ENCODE measurements at regions not wholly inside any gene's neighbourhood (a gene's known extent, or its start where the extent isn't known, plus 50 kb on each side); places are given as distances from the start of the nearest gene placed in this dataset.
"Not testable (repeated sequence)": the region's sequence is repeated elsewhere in the genome, so short reads cannot be mapped to it uniquely, and the experiment has no call there.

- Histone ChIP-seq H3K27ac (ENCODE audit: insufficient read depth, low read length, poor library complexity, severe bottlenecking) (no peak overlapping the region), H3K36me3 (ENCODE audit: control insufficient read depth, insufficient read depth, low read length) (no peaks in the 10 kb centered on the region), H3K27me3 (ENCODE audit: control insufficient read depth, insufficient read depth, low read length) (peaks cover 15% of the 10 kb centered on the region), H3K9me3 (ENCODE audit: control insufficient read depth in 2 of 2, low read length in 2 of 2) (no peaks in the 10 kb centered on the region), H3K4me3 (ENCODE audit: low read depth, low read length) (no peak overlapping the region), H3K4me1 (ENCODE audit: control insufficient read depth, insufficient read depth, low read length, poor library complexity, severe bottlenecking) (no peaks in the 10 kb centered on the region)
- Mint-ChIP-seq H3K36me3 (no peaks in the 10 kb centered on the region), H3K4me1 (no peaks in the 10 kb centered on the region), H3K9me3 (peaks cover 0 to 4% (median 1%) of the 10 kb centered on the region in 7 donors), H3K27ac (no peak overlapping the region), H3K27me3 (peaks cover 43% of the 10 kb centered on the region), H3K4me3 (no peak overlapping the region)
- no peak for DNase-seq
- no peak for ATAC-seq (ENCODE audit: low read depth in 2 of 2)
Measured at GRCh38 chr6:16999491-17000436, 102.1 kb upstream of the STMND1 start.

GRCh38 chr6:16998461-16998860 is 103.4 kb upstream of the STMND1 start:
- H3K27ac Mint-ChIP-seq: no peak overlapping the region
- H3K4me3 Mint-ChIP-seq: no peak overlapping the region
- Histone ChIP-seq H3K4me3 (ENCODE audit: low read depth, low read length) (no peak overlapping the region), H3K27me3 (ENCODE audit: control insufficient read depth, insufficient read depth, low read length) (peaks cover 11% of the 10 kb centered on the region), H3K4me1 (ENCODE audit: control insufficient read depth, insufficient read depth, low read length, poor library complexity, severe bottlenecking) (no peaks in the 10 kb centered on the region), H3K27ac (ENCODE audit: insufficient read depth, low read length, poor library complexity, severe bottlenecking) (no peak overlapping the region), H3K36me3 (ENCODE audit: control insufficient read depth, insufficient read depth, low read length) (no peaks in the 10 kb centered on the region), H3K9me3 (ENCODE audit: control insufficient read depth in 2 of 2, low read length in 2 of 2) (no peaks in the 10 kb centered on the region)
- no peaks in the 10 kb centered on the region for H3K4me1 Mint-ChIP-seq
- peaks cover 0 to 4% (median 1%) of the 10 kb centered on the region in 7 donors for H3K9me3 Mint-ChIP-seq
- no peak for DNase-seq
- no peaks in the 10 kb centered on the region for H3K36me3 Mint-ChIP-seq
- ATAC-seq (ENCODE audit: low read depth in 2 of 2): no peak
- H3K27me3 Mint-ChIP-seq: peaks cover 40% of the 10 kb centered on the region

- Mint-ChIP-seq H3K27me3 (peaks cover 26% of the 10 kb centered on the region), H3K27ac (peak overlapping the region in 1 of 3 donors; percentile 0)
Measured at GRCh38 chr6:16995511-16996250, 106.2 kb upstream of the STMND1 start.

GRCh38 chr6:16993396-16993795 is 108.5 kb upstream of the STMND1 start:
- H3K4me1 ChIP-seq (ENCODE audit: control insufficient read depth, insufficient read depth, low read length, poor library complexity, severe bottlenecking): no peaks in the 10 kb centered on the region
- Mint-ChIP-seq H3K4me1 (no peaks in the 10 kb centered on the region), H3K9me3 (peaks cover 0 to 10% (median 3%) of the 10 kb centered on the region in 7 donors), H3K36me3 (no peaks in the 10 kb centered on the region), H3K27ac (no peak overlapping the region), H3K4me3 (no peak overlapping the region), H3K27me3 (peaks cover 24% of the 10 kb centered on the region)
- no peak overlapping the region for H3K27ac ChIP-seq (ENCODE audit: insufficient read depth, low read length, poor library complexity, severe bottlenecking)
- no peak for ATAC-seq (ENCODE audit: low read depth in 2 of 2)
- peaks cover 6% of the 10 kb centered on the region for H3K27me3 ChIP-seq (ENCODE audit: control insufficient read depth, insufficient read depth, low read length)
- H3K36me3 ChIP-seq (ENCODE audit: control insufficient read depth, insufficient read depth, low read length): no peaks in the 10 kb centered on the region
- H3K4me3 ChIP-seq (ENCODE audit: low read depth, low read length): no peak overlapping the region
- H3K9me3 ChIP-seq (ENCODE audit: control insufficient read depth in 2 of 2, low read length in 2 of 2): peaks cover 3 to 6% of the 10 kb centered on the region in 2 experiments
- DNase-seq: no peak

More at GRCh38 chr6:16995511-16996250, 106.2 kb upstream of the STMND1 start:
- no peaks in the 10 kb centered on the region for H3K4me1 ChIP-seq (ENCODE audit: control insufficient read depth, insufficient read depth, low read length, poor library complexity, severe bottlenecking)
- Mint-ChIP-seq H3K9me3 (peaks cover 0 to 5% (median 2%) of the 10 kb centered on the region in 7 donors), H3K36me3 (no peaks in the 10 kb centered on the region), H3K4me3 (no peak overlapping the region), H3K4me1 (no peaks in the 10 kb centered on the region)
- no peak for ATAC-seq (ENCODE audit: low read depth in 2 of 2)
- H3K9me3 ChIP-seq (ENCODE audit: control insufficient read depth in 2 of 2, low read length in 2 of 2): no peaks in the 10 kb centered on the region
- H3K27ac ChIP-seq (ENCODE audit: insufficient read depth, low read length, poor library complexity, severe bottlenecking): no peak overlapping the region
- peaks cover 6% of the 10 kb centered on the region for H3K27me3 ChIP-seq (ENCODE audit: control insufficient read depth, insufficient read depth, low read length)
- DNase-seq: no peak
- no peaks in the 10 kb centered on the region for H3K36me3 ChIP-seq (ENCODE audit: control insufficient read depth, insufficient read depth, low read length)
- no peak overlapping the region for H3K4me3 ChIP-seq (ENCODE audit: low read depth, low read length)

GRCh38 chr6:16991981-16992629 is 109.7 kb upstream of the STMND1 start:
- H3K4me1 ChIP-seq (ENCODE audit: control insufficient read depth, insufficient read depth, low read length, poor library complexity, severe bottlenecking): no peaks in the 10 kb centered on the region
- peaks cover 0 to 15% (median 3%) of the 10 kb centered on the region in 7 donors for H3K9me3 Mint-ChIP-seq
- H3K27me3 ChIP-seq (ENCODE audit: control insufficient read depth, insufficient read depth, low read length): peaks cover 6% of the 10 kb centered on the region
- H3K27me3 Mint-ChIP-seq: peaks cover 25% of the 10 kb centered on the region
- ATAC-seq (ENCODE audit: low read depth in 2 of 2): no peak
- no peak overlapping the region for H3K4me3 ChIP-seq (ENCODE audit: low read depth, low read length)
- H3K27ac Mint-ChIP-seq: no peak overlapping the region
- no peaks in the 10 kb centered on the region for H3K36me3 ChIP-seq (ENCODE audit: control insufficient read depth, insufficient read depth, low read length)
- peaks cover 3 to 7% of the 10 kb centered on the region in 2 experiments for H3K9me3 ChIP-seq (ENCODE audit: control insufficient read depth in 2 of 2, low read length in 2 of 2)
- H3K4me1 Mint-ChIP-seq: no peaks in the 10 kb centered on the region
- no peaks in the 10 kb centered on the region for H3K36me3 Mint-ChIP-seq
- H3K4me3 Mint-ChIP-seq: no peak overlapping the region
- no peak for DNase-seq
- H3K27ac ChIP-seq (ENCODE audit: insufficient read depth, low read length, poor library complexity, severe bottlenecking): no peak overlapping the region

GRCh38 chr6:16989976-16990375 is 111.9 kb upstream of the STMND1 start:
- not testable (repeated sequence) for H3K4me3 Mint-ChIP-seq; H3K27me3 ChIP-seq (ENCODE audit: control insufficient read depth, insufficient read depth, low read length); ATAC-seq (ENCODE audit: low read depth in 2 of 2); H3K36me3 Mint-ChIP-seq; DNase-seq; H3K9me3 ChIP-seq (ENCODE audit: control insufficient read depth in 2 of 2, low read length in 2 of 2); H3K27ac Mint-ChIP-seq; H3K4me1 Mint-ChIP-seq; H3K27ac ChIP-seq (ENCODE audit: insufficient read depth, low read length, poor library complexity, severe bottlenecking); H3K36me3 ChIP-seq (ENCODE audit: control insufficient read depth, insufficient read depth, low read length); H3K4me1 ChIP-seq (ENCODE audit: control insufficient read depth, insufficient read depth, low read length, poor library complexity, severe bottlenecking); H3K4me3 ChIP-seq (ENCODE audit: low read depth, low read length)
- peaks cover 0 to 15% (median 6%) of the 10 kb centered on the region in 7 donors for H3K9me3 Mint-ChIP-seq
- peaks cover 22% of the 10 kb centered on the region for H3K27me3 Mint-ChIP-seq

- Histone ChIP-seq H3K9me3 (ENCODE audit: control insufficient read depth in 2 of 2, low read length in 2 of 2) (peaks cover 3 to 7% of the 10 kb centered on the region in 2 experiments), H3K27me3 (ENCODE audit: control insufficient read depth, insufficient read depth, low read length) (peaks cover 9% of the 10 kb centered on the region), H3K36me3 (ENCODE audit: control insufficient read depth, insufficient read depth, low read length) (no peaks in the 10 kb centered on the region), H3K4me1 (ENCODE audit: control insufficient read depth, insufficient read depth, low read length, poor library complexity, severe bottlenecking) (no peaks in the 10 kb centered on the region), H3K4me3 (ENCODE audit: low read depth, low read length) (no peak overlapping the region), H3K27ac (ENCODE audit: insufficient read depth, low read length, poor library complexity, severe bottlenecking) (no peak overlapping the region)
- Mint-ChIP-seq H3K4me3 (no peak overlapping the region), H3K36me3 (no peaks in the 10 kb centered on the region), H3K9me3 (peaks cover 0 to 15% (median 6%) of the 10 kb centered on the region in 7 donors), H3K4me1 (peaks cover 0 to 3% (median 0%) of the 10 kb centered on the region in 4 donors), H3K27ac (no peak overlapping the region), H3K27me3 (peaks cover 24% of the 10 kb centered on the region)
- ATAC-seq (ENCODE audit: low read depth in 2 of 2) (no peak), DNase-seq (no peak)
Measured at GRCh38 chr6:16989382-16989781, 112.5 kb upstream of the STMND1 start.
